Mesodermal cell (in vitro differentiated cells): ENCODE measurements at regions not wholly inside any gene's neighbourhood (a gene's known extent, or its start where the extent isn't known, plus 50 kb on each side); places are given as distances from the start of the nearest gene placed in this dataset.

Experiments used
- H3K27ac ChIP-seq: 2 replicates; pipeline ENCODE4 v1.7.0; 2013; ENCODE audit warnings: mild to moderate bottlenecking, low read depth, low read length, moderate library complexity; ENCODE audit not compliant: severe bottlenecking
- H3K36me3 ChIP-seq: 2 replicates; pipeline ENCODE4 v1.7.1; 2013; ENCODE audit warnings: mild to moderate bottlenecking, low read length, moderate library complexity; ENCODE audit not compliant: control insufficient read depth, insufficient read depth
- H3K4me1 ChIP-seq: one replicate; pipeline ENCODE4 v1.7.1; 2013; ENCODE audit warnings: mild to moderate bottlenecking, low read length; ENCODE audit not compliant: insufficient read depth, control insufficient read depth, poor library complexity, severe bottlenecking
- H3K4me3 ChIP-seq: 2 replicates; pipeline ENCODE4 v1.7.0; 2013; ENCODE audit warnings: low read length, control low read depth, mild to moderate bottlenecking; ENCODE audit not compliant: insufficient read depth, poor library complexity, severe bottlenecking; ENCODE audit errors: extremely low read depth
- H3K9me3 ChIP-seq: 2 replicates; pipeline ENCODE4 v1.7.1; 2013; ENCODE audit warnings: mild to moderate bottlenecking, low read length, moderate library complexity; ENCODE audit not compliant: control insufficient read depth
- WGBS, 2 experiments: methylation state at CpG; one replicate each; pipeline ENCODE4 v1.1.5; 2013; ENCODE audit warnings: missing lambda C conversion rate in 2 of 2; ENCODE audit not compliant: insufficient coverage in 2 of 2; 5-methylcytosine and 5-hydroxymethylcytosine counted together

DNA sequence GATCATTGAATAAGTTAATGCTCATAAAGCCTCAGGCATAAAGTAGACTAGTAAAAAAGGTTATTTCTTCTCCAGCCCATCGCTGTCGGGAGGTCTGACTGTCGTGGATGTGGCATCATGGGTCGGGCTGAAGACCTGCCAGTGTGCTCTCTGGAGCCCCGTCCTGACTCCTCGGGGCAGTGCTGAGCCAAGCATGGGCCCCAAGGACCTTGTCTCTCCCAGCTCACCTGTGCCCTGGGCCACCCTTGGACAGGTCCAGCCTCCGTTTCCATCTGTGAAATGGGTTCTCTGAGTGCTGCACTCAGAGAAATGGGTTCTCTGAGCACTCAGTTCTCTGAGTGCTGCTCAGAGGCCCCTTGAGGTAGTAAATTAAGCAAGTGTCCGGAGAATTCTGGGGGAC lies 269.0 kb downstream of the GADD45G start:
- 95 to 97% methylated on average over 8 of the region's 8 CpGs for WGBS, 2 experiments
- no peaks in the 10 kb centered on the region for H3K9me3 ChIP-seq
- H3K4me3 ChIP-seq, result no peak overlapping the region
- no peaks in the 10 kb centered on the region for H3K36me3 ChIP-seq
- no peak overlapping the region for H3K27ac ChIP-seq
- H3K4me1 ChIP-seq, result peaks cover 9% of the 10 kb centered on the region

DNA sequence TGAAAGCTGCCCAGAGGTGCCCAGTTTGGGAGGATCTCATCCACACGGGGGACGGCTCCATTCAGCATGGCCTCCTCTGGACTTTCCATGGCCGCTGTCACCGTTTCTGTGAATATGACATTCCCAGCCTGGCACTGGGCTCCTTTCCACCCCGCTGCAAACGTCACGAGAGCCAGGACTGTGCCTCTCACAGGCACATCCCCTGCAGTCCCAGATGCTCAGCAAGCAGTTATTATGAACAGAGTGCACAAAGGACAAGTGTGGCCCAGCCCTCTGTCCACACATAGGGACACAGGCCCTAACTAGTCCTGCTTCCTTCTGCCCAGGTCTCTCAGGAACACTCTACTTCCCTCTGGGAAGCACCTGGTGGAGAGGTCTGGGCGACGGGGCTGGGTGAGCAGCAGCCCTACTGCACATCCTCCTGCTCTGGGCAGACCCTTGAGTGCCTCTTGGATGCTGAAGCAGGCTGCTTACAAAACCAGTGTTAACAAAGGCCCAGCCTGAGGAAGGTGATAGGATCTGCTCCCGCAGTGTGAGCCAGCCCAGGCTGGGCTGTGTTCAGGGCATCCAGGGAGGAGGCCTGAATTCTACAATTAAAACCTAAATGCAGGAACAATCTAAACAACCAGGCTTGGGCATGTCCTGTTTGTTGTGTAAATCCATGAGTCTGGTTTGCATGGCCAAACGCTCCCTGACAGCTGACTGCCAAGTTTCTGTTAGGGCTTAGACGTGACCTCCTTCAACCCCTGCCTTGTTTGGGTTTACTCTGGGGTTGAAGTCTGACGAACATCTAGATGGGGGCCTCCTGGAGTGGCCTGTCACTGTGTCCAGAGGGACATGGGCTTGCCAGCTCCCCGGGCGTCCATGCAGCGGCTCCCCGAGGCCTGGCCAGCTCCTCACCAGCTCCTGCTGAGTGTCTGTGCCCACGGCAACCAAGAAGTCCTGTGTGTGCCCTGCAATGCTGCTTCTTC lies 269.8 kb downstream of the GADD45G start:
- Histone ChIP-seq H3K27ac (no peak overlapping the region), H3K36me3 (no peaks in the 10 kb centered on the region), H3K9me3 (no peaks in the 10 kb centered on the region), H3K4me1 (peaks cover 9% of the 10 kb centered on the region), H3K4me3 (no peak overlapping the region)
- WGBS, 2 experiments, result 85 to 88% methylated on average over 16 to 18 of the region's 18 CpGs

DNA sequence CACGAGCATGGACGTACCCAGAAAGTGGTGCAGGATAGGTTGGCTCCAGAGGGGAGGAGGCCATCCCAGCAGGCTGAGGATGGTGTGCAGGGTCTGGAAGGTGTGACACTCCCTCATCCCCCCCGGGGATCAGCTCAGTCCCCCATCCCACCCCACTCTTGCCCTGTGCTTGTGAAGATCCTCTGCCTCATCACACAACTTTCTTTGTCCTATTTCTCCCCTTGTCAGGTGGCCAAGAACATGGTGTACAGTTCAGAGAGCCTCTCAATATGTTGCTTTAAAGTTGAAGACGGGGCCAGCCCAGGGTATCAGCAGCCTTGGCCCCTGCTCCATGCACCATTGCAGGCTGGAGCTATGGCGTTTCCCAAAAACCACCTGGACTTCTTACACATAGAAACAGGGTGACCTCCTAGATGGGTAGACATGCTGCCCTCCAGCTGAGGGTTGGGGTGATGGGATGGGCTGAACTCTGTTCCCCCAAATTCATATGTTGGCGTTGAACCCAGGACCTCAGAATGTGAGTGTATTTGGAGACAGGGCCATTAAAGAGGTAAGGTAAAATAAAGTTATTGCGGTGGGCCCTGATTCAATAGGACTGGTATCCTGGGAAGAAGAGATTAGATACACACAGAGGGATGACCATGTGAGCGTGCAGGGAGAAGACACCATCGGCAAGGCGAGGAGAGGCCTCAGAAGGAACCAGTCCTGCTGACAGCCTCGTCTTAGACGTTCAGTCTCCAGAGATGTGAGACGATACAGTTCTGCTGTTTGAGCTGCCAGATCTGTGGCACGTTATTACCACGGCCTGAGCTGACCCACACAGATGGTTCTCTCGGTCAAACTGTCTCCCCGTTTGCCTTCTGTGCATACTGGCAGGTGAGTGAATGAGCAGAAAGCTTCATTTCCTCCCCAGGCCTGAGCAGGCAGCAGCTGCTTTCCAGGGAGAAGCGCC lies 272.5 kb downstream of the GADD45G start:
- 82 to 90% methylated on average over 9 to 16 of the region's 18 CpGs for WGBS, 2 experiments
- no peaks in the 10 kb centered on the region for H3K36me3 ChIP-seq
- no peak overlapping the region for H3K4me3 ChIP-seq
- H3K4me1 ChIP-seq, result peaks cover 9% of the 10 kb centered on the region
- H3K27ac ChIP-seq, result no peak overlapping the region
- H3K9me3 ChIP-seq, result no peaks in the 10 kb centered on the region

DNA sequence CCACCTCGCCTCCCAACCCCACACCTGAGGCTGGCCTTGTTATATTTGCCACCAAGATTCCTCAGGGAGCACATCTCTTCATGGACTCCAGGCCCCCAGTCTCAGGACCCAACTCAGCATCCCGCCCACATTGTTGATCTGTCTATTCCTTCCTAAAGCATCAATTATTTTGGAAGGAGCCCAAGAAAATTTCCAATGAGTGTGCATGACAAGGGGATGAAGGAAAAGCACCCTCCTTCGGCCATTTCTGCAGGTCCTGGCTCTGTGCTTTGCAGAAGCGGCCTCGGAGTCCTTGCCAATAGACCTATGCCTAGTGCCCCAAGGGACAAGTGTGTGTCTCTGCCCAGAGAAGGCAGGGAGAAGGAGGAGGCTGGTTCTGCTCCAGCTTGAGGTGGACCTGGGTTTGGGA lies 273.2 kb downstream of the GADD45G start:
- 83 to 89% methylated on average over 1 to 3 of the region's 5 CpGs for whole genome bisulfite sequencing, 2 experiments
- Histone ChIP-seq H3K27ac (no peak overlapping the region), H3K9me3 (no peaks in the 10 kb centered on the region)

DNA sequence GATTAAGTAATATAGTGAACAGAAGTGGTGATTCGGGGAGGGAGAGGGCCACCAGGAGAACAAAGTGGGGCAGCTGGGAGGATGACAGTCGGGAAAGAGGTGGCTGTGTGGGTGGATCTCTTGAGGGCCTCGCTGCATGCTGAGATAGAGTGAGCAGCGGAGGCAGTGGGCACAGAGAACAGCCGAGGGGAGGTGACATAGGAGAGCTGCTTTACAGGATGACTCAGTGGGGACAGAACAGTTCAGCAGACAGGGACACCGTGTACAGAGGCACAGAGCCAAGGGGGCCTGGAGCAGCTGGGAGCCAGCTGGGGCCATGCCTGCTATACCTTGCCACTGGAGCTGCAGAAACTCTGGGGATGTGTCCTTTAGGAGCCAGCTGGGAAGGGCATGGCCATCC lies 273.9 kb downstream of the GADD45G start:
- no peak overlapping the region for H3K27ac ChIP-seq
- peaks cover 7% of the 10 kb centered on the region for H3K4me1 ChIP-seq
- H3K4me3 ChIP-seq, result no peak overlapping the region
- H3K9me3 ChIP-seq, result no peaks in the 10 kb centered on the region
- no peaks in the 10 kb centered on the region for H3K36me3 ChIP-seq
- WGBS, 2 experiments, result 83 to 84% methylated on average over 4 to 6 of the region's 6 CpGs

More for the DNA sequence above, 273.2 kb downstream of the GADD45G start:
- Histone ChIP-seq H3K36me3 (no peaks in the 10 kb centered on the region), H3K4me3 (no peak overlapping the region), H3K4me1 (peaks cover 7% of the 10 kb centered on the region)

DNA sequence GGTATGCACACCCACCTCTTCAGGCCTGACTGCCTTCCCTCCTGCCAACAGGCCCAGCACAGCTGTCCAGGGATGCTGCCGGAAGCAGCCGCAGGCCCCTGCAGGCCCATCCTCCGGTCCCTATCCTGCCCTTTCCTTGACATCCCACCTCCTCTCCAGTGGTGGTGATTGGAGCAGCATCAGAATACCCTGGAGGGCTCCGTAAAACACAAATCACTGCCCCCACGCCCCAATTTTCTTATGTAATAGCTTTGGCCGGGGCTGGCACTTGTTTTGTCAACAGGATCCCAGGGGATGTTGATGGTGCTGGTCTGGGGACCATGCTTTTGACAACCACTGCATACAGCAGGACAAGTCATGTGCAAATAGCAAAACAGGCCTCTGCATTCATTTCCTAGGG lies 274.5 kb downstream of the GADD45G start:
- 85 to 94% methylated on average over 3 to 5 of the region's 6 CpGs for WGBS, 2 experiments
- peaks cover 7% of the 10 kb centered on the region for H3K4me1 ChIP-seq
- no peak overlapping the region for H3K27ac ChIP-seq
- H3K4me3 ChIP-seq, result no peak overlapping the region
- H3K36me3 ChIP-seq, result no peaks in the 10 kb centered on the region
- H3K9me3 ChIP-seq, result no peaks in the 10 kb centered on the region

DNA sequence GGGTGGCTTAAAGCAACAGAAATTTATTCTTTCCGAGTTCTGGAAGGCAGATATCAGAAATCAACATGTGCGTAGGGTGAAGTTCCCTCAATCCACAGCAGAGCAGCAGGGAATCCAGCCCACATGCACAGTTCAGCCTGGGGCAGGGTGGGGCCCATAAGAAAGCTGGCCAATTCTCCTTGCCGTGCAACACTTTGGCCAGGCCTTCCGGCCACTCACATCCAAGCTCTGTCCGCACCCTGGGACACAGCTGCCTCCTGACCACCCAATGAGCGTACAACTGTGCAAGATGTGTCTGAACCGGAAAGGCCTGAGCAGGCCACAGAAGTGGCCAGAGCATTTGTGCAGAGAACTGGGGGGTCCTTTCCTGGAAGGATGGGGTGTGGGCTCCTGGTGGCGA lies 274.9 kb downstream of the GADD45G start:
- Histone ChIP-seq H3K27ac (no peak overlapping the region), H3K9me3 (no peaks in the 10 kb centered on the region), H3K36me3 (no peaks in the 10 kb centered on the region), H3K4me1 (peaks cover 4% of the 10 kb centered on the region), H3K4me3 (no peak overlapping the region)
- 93 to 94% methylated on average over 3 to 6 of the region's 8 CpGs for WGBS, 2 experiments

DNA sequence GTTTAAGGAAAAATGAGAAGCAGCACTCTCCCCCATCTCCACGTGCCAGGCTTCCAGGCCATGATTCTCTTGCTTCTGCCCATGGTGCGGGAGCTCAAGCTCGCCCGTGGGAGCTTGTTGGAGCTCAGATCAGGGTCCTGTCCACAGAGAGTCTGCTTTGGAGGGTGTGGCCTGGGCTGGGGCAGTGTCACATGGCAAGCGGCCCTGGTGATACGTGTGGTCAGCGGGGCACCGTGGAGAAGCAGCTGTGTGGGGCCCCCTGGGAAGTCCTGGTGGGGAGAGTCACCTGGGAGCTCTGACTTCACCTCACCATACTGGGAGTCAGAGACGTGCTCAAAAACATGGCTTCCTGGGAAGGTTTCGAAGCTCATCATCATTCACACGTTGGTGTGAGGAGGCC lies 275.3 kb downstream of the GADD45G start:
- no peaks in the 10 kb centered on the region for H3K36me3 ChIP-seq
- 90 to 97% methylated on average over 7 to 10 of the region's 11 CpGs for WGBS, 2 experiments
- no peak overlapping the region for H3K27ac ChIP-seq
- H3K9me3 ChIP-seq, result no peaks in the 10 kb centered on the region
- H3K4me3 ChIP-seq, result no peak overlapping the region
- H3K4me1 ChIP-seq, result no peaks in the 10 kb centered on the region

DNA sequence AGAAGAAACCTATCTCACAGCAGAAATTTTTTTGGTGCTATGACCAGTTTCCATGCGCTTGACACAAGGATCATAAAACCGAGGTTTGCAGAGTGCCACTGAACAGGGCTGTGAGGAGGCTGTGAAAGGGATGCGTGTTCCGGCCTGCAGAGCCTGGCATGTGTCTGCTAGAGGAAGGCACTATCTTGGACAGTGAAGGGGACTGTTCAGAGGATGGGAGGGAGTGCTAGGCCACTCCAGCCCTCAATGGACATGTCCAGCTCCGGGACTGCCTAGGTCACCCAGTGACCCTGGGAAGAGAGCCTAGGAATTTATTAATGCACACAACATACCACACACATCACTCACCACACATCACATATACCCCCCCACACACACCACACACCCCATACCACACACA lies 275.9 kb downstream of the GADD45G start:
- WGBS, 2 experiments, result 97 to 98% methylated on average over 4 to 5 of the region's 5 CpGs
- H3K4me1 ChIP-seq, result no peaks in the 10 kb centered on the region
- H3K27ac ChIP-seq, result no peak overlapping the region
- no peak overlapping the region for H3K4me3 ChIP-seq
- H3K36me3 ChIP-seq, result no peaks in the 10 kb centered on the region
- no peaks in the 10 kb centered on the region for H3K9me3 ChIP-seq

DNA sequence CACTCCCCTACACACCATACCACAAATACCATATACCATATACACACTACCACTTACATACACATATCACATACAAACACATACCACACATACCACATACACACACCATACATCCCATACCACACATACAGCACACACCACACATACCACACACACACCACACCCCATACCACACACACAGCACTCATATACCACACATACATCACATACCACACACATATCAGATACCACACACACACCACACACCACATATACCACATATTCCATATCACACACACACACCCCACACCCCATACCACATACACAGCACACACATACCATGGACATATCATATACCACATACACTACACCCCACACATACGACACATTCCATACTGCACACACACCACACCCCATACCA lies 276.6 kb downstream of the GADD45G start:
- Histone ChIP-seq H3K36me3 (no peaks in the 10 kb centered on the region), H3K4me3 (no peak overlapping the region), H3K27ac (no peak overlapping the region), H3K9me3 (no peaks in the 10 kb centered on the region), H3K4me1 (no peaks in the 10 kb centered on the region)
- WGBS, 2 experiments, result 67 to 80% methylated on average over 1 of the region's 1 CpG
